ENCODE measurements at regions not wholly inside any gene's neighbourhood (a gene's known extent, or its start where the extent isn't known, plus 50 kb on each side); places are given as distances from the start of the nearest gene placed in this dataset.
"Not testable (repeated sequence)": the region's sequence is repeated elsewhere in the genome, so short reads cannot be mapped to it uniquely, and the experiment has no call there.

DNA sequence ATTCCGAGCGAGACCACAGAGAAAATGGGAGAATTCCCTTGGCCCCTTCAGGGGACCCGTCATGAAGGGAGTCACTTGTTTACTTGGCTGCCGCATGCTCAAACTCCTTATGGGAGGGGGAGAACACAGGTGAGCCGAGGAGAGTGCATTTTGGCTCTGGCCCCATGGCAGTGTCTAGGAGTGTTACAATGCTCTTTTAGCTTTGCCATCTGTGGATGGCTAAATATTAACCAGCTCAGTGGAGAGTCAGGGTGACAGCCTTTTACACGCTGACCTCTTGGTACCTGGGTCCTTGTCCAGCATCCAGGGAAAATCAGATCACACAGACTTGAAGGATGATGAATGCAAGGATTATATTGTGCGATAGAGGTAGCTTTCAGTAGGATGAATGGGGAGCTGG lies 146.4 kb upstream of the ATXN7L3B start:
- H3K27me3 ChIP-seq, result no peaks in the 10 kb centered on the region
- H3K4me3 ChIP-seq, result no peak overlapping the region
- no peak for DNase-seq (ENCODE audit: low read depth in 1 of 2, low spot score in 1 of 2)
- no peaks in the 10 kb centered on the region for H3K9me3 ChIP-seq (ENCODE audit: low read depth)
- no peak overlapping the region for H3K27ac ChIP-seq
- no peaks in the 10 kb centered on the region for H3K4me1 ChIP-seq (ENCODE audit: low read depth)
- TF ChIP-seq, protein P1, sequence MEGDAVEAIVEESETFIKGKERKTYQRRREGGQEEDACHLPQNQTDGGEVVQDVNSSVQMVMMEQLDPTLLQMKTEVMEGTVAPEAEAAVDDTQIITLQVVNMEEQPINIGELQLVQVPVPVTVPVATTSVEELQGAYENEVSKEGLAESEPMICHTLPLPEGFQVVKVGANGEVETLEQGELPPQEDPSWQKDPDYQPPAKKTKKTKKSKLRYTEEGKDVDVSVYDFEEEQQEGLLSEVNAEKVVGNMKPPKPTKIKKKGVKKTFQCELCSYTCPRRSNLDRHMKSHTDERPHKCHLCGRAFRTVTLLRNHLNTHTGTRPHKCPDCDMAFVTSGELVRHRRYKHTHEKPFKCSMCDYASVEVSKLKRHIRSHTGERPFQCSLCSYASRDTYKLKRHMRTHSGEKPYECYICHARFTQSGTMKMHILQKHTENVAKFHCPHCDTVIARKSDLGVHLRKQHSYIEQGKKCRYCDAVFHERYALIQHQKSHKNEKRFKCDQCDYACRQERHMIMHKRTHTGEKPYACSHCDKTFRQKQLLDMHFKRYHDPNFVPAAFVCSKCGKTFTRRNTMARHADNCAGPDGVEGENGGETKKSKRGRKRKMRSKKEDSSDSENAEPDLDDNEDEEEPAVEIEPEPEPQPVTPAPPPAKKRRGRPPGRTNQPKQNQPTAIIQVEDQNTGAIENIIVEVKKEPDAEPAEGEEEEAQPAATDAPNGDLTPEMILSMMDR (IDR thresholded peaks at IDR 0.05; ENCODE audit: low read depth, low read length), result no peak
- no peaks in the 10 kb centered on the region for H3K36me3 ChIP-seq

DNA sequence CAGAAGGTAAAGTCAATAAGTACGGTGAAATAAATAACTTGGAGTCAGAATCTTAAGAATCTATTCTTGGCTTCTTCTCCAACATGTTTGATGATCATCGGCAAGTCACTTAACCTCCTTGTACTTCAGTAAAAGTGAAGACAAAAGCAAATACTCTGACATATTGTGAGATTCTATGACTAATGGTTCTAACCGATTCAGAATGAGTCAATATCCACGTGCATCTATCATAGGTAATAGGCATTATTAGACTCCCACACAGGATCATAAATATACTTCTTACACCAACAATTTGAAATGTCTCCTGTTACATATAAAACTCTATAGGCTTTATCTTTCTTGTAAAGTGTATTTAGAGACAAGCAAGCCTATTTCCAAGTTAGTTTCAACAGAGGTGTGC lies 144.4 kb upstream of the ATXN7L3B start:
- Histone ChIP-seq H3K36me3 (no peaks in the 10 kb centered on the region), H3K4me3 (no peak overlapping the region), H3K27me3 (no peaks in the 10 kb centered on the region), H3K9me3 (ENCODE audit: low read depth) (no peaks in the 10 kb centered on the region), H3K27ac (no peak overlapping the region), H3K4me1 (ENCODE audit: low read depth) (no peaks in the 10 kb centered on the region)
- no peak for DNase-seq (ENCODE audit: low read depth in 1 of 2, low spot score in 1 of 2)
- TF ChIP-seq, protein P1 (IDR thresholded peaks at IDR 0.05; ENCODE audit: low read depth, low read length), result no peak

DNA sequence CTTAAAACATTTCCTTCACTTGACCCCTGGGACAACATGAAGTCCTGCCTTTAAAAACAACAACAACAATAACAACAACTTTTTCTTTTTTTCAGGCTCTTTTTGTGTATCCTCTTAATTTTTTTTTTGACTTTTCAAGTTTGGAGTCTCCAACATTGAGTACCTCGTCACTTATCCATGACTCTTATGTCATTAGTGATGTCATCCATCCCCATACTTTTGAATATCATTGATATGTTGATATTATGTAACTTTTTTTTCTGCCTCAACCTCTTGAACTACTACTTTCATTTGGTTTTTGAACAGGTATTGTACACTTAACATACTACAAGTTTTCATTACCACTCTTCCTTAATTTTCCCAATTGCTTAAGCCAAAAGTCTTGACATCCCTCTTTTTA lies 143.0 kb upstream of the ATXN7L3B start:
- H3K27me3 ChIP-seq, result no peaks in the 10 kb centered on the region
- H3K4me1 ChIP-seq (ENCODE audit: low read depth), result no peaks in the 10 kb centered on the region
- H3K9me3 ChIP-seq (ENCODE audit: low read depth), result no peaks in the 10 kb centered on the region
- no peaks in the 10 kb centered on the region for H3K36me3 ChIP-seq
- no peak overlapping the region for H3K27ac ChIP-seq
- DNase-seq (ENCODE audit: low read depth in 1 of 2, low spot score in 1 of 2), result no peak
- no peak overlapping the region for H3K4me3 ChIP-seq
- TF ChIP-seq, protein P1 (IDR thresholded peaks at IDR 0.05; ENCODE audit: low read depth, low read length), result no peak

DNA sequence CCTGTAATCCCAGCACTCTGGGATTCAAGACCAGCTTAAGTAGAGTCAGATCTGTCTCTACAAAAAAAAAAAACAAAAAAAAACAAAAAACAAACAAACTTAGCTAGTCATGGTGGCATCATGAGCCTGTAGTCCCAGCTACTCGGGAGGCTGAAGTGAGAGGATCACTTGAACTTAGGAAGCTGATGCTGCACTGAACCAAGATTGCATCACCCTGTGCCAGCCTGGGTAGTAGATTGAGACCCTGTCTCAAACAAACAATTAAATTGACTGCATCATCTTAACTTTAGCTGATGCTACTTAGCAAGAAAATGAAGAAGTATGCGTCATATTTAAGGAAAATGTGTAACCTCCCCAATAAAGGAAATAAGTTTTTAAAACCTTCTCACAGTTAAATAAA lies 136.6 kb upstream of the ATXN7L3B start:
- Histone ChIP-seq H3K4me1 (ENCODE audit: low read depth) (no peaks in the 10 kb centered on the region), H3K36me3 (no peaks in the 10 kb centered on the region), H3K27me3 (no peaks in the 10 kb centered on the region), H3K4me3 (no peak overlapping the region), H3K27ac (no peak overlapping the region), H3K9me3 (ENCODE audit: low read depth) (no peaks in the 10 kb centered on the region)
- DNase-seq (ENCODE audit: low read depth in 1 of 2, low spot score in 1 of 2), result no peak
- TF ChIP-seq, protein P1 (IDR thresholded peaks at IDR 0.05; ENCODE audit: low read depth, low read length), result no peak

DNA sequence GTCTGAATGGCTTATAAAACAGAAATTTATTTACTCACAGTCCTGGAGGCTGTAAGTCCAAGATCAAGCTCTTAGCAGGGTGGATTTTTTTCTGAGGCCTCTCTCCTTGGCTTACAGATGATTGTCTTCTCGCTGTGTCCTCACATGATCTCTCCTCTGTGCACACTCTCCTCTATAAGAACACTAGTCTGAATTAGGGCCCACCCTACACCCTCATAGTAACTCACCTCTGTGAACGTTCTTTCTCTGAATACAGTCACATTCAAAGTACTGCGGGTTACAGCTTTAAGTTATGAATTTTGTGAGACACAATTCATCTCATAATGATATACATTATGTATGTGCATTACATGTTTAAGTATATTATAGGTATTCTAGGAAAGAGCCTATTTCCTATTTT lies 135.7 kb upstream of the ATXN7L3B start:
- DNase-seq (ENCODE audit: low read depth in 1 of 2, low spot score in 1 of 2), result no peak
- Histone ChIP-seq H3K36me3 (no peaks in the 10 kb centered on the region), H3K27ac (no peak overlapping the region), H3K27me3 (no peaks in the 10 kb centered on the region), H3K4me3 (no peak overlapping the region), H3K4me1 (ENCODE audit: low read depth) (no peaks in the 10 kb centered on the region), H3K9me3 (ENCODE audit: low read depth) (no peaks in the 10 kb centered on the region)
- TF ChIP-seq, protein P1 (IDR thresholded peaks at IDR 0.05; ENCODE audit: low read depth, low read length), result no peak

DNA sequence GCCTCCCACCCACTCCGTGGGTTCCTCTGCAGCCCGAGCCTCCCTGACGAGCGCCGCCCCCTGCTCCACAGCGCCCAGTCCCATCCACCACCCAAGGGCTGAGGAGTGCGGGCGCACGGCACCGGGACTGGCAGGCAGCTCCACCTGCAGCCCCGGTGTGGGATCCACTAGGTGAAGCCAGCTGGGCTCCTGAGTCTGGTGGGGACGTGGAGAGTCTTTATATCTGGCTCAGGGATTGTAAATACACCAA lies 134.5 kb upstream of the ATXN7L3B start:
- H3K4me3 ChIP-seq; H3K27ac ChIP-seq; H3K9me3 ChIP-seq (ENCODE audit: low read depth); H3K36me3 ChIP-seq; H3K27me3 ChIP-seq; DNase-seq (ENCODE audit: low read depth in 1 of 2, low spot score in 1 of 2); H3K4me1 ChIP-seq (ENCODE audit: low read depth): not testable (repeated sequence)
